ENCODE measurements at regions not wholly inside any gene's neighbourhood (a gene's known extent, or its start where the extent isn't known, plus 50 kb on each side); places are given as distances from the start of the nearest gene placed in this dataset.

- TF ChIP-seq RFX5 (IDR thresholded peaks at IDR 0.05; ENCODE audit: low read length) (no peak), CTCF (IDR thresholded peaks at IDR 0.05) (no peak), POLR2AphosphoS5 (IDR thresholded peaks at IDR 0.05; ENCODE audit: low read depth, low read length) (no peak), FOSL2 (IDR thresholded peaks at IDR 0.05; ENCODE audit: borderline replicate concordance, low read depth) (no peak), MAX (IDR thresholded peaks at IDR 0.05; ENCODE audit: low read depth) (no peak), ZBTB33 (IDR thresholded peaks at IDR 0.05; ENCODE audit: borderline replicate concordance, low read depth) (no peak), SIN3A (IDR thresholded peaks at IDR 0.05; ENCODE audit: borderline replicate concordance, low read depth, low read length) (no peak), SMC3 (IDR thresholded peaks at IDR 0.05; ENCODE audit: low read depth, low read length) (no peak), NFIC (IDR thresholded peaks at IDR 0.05; ENCODE audit: borderline replicate concordance) (no peak)
Measured at GRCh38 chr9:2987679-2988078, 143.8 kb upstream of the PUM3 start.

All from SK-N-SH (cell line).